GM12872 (cell line): ENCODE measurements at regions not wholly inside any gene's neighbourhood (a gene's known extent, or its start where the extent isn't known, plus 50 kb on each side); places are given as distances from the start of the nearest gene placed in this dataset.

Experiments used
- TF ChIP-seq, protein P1 (sequence below): IDR thresholded peaks from 3 replicates; pipeline ENCODE4 v1.5.1; 2011; ENCODE audit warnings: low read depth, mild to moderate bottlenecking, low read length, moderate library complexity; ENCODE audit not compliant: insufficient read depth

DNA sequence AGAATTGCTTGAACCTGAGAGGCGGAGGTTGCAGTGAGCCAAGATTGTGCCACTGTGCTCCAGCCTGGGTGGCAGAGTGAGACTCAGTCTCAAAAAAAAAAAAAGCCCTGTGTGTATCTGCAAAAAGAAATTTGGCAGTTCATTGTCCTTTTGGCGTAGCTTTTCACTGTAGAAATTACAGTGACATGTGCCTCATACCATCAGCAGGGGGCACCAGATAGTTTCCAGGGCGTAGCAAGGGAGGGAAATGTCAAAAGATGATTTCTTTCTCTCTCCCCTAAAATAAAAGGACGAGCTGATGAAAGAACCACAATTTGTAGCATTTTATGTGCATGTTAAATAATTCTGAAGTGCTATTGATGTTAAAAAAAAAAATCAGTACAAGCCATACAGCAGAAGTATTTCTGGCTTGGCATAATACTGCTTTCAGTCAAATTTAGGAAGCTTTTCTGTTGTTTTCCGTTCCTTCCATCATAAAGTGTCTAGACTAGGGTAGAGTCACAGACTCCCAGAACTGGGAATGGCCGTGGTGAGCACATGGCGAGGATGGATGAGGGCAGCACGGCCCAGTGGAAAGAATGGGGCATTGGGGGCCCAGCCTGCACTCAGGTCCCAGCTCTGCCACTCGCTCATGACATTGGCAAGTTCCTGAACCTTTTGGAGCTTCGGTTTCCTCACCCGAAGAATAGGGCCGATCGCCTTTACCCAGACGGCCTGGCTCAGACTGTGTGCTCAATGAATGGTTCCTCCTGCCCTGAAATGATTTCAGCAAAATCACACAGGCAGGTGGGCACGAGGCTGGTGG lies 59.8 kb upstream of the RPH3AL start:
- TF ChIP-seq, protein P1, sequence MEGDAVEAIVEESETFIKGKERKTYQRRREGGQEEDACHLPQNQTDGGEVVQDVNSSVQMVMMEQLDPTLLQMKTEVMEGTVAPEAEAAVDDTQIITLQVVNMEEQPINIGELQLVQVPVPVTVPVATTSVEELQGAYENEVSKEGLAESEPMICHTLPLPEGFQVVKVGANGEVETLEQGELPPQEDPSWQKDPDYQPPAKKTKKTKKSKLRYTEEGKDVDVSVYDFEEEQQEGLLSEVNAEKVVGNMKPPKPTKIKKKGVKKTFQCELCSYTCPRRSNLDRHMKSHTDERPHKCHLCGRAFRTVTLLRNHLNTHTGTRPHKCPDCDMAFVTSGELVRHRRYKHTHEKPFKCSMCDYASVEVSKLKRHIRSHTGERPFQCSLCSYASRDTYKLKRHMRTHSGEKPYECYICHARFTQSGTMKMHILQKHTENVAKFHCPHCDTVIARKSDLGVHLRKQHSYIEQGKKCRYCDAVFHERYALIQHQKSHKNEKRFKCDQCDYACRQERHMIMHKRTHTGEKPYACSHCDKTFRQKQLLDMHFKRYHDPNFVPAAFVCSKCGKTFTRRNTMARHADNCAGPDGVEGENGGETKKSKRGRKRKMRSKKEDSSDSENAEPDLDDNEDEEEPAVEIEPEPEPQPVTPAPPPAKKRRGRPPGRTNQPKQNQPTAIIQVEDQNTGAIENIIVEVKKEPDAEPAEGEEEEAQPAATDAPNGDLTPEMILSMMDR, result peak; percentile 69

GRCh38 chr17:411421-412120 lies 59.0 kb upstream of the RPH3AL start:
- TF ChIP-seq, protein P1, result no peak

DNA sequence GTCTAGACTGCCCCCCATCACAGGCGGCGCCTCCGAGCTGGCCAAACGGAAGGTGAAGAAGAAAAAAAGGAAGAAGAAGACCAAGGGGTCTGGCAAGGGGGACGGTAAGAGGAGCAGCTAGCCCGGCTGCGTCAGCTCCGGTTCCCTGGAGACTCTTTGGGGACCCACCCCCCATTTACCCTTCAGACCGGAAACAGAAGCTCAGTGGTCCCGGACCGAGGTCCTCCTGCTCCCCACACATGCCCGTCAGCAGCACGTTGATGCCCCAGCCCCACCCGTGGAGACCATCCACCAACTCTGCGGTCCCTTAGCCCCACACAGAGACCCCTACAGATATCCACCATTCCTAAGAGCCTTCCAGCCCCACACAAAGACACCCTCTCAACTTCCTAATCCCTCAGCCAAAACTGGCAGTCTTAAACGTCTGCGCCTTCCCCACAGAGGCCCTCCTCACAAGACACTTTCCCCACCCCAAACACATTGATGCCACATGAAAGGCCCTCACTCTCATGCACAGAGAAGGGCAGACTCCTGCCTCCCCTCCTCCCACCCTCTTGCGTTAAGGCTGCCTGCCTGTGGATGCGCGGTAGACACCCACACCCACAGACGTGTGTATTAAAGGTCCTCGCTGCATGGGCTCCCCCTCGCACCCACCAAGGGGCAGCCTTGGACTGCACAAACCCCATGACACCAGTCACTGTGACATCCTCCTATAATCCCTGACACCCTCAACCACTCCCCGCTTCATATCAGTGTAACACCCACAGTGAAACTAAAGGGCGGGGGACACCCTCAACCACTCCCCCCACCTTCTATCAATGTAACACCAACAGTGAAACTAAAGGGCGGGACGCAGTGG lies 58.2 kb upstream of the RPH3AL start:
- TF ChIP-seq, protein P1, result no peak

- TF ChIP-seq, protein P1, result no peak
Observed at GRCh38 chr17:409848-410542, 57.4 kb upstream of the RPH3AL start.

DNA sequence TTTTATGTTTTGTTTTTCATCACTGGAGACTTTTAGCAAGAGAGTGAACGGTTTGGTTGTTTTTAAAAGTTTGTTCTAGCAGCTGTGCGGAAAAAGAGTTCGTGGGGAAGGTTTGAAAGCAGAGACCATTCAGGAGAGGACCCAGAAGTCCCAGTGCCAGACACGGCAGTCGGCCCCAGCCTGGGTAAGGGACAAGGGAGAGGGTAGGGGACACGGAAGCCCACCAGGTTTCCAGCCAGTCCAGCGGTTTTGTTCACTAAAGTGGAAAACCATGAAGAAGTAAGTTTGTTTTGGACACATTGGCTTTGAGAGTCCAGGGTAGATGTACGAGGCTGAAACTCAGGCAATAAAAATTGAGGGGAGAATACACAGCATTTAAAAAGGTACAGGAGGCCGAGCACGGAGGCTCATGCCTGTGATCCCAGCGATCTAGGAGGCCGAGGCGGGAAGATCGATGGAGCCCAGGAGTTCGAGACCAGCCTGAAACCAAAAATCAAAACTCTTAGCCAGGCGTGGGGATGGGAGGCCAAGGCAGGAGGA lies 56.8 kb upstream of the RPH3AL start:
- TF ChIP-seq, protein P1, result no peak

DNA sequence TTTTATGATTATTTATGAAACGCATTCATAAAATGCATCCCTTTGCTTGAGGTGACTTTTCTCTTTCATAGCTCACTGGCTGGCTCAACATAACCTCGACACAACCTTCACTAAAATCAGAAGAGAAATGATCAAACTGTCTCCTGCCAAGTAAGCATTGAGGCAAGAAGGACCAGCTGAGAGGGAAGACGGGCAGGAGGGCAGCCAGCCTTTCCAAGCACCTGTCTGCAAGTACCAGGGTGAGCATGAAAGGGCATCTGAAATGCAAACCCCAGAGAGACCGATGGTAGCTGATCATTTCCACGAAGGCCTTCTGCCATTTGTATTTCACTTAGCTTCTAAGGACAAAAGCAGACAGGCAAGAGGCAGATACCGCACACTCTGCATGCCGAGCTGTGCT lies 52.1 kb upstream of the RPH3AL start:
- TF ChIP-seq, protein P1, result no peak
